ENCODE measurements at regions not wholly inside any gene's neighbourhood (a gene's known extent, or its start where the extent isn't known, plus 50 kb on each side); places are given as distances from the start of the nearest gene placed in this dataset.

DNA sequence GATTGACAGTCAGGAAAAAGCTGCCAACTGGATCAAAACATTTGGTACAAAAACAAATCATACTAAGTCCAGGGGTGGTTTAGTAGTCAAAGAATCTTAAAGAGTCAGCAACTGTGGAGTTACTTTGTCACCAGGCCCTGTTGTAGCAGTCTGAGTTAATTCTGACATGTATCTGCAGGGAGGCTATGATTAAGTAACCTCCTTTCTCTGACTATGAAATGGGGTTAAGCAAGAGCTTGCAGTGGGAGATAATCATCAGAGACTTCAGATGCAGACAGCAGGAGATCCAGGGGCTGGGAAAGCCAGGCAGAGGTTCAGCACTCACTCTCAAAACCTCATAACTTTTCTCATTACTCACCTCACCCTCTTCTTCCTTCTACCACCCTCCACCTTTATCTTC lies 99.2 kb upstream of the BTG3 start:
- Histone ChIP-seq H3K4me2 (ENCODE audit: control insufficient read depth, extremely low read depth, insufficient read depth, low read depth, low read length) (peak overlapping the region; percentile 6), H3K9me3 (ENCODE audit: control insufficient read depth, low read depth, low read length) (no peaks in the 10 kb centered on the region), H4K20me1 (ENCODE audit: control insufficient read depth, extremely low read depth, insufficient read depth, low read length) (no peaks in the 10 kb centered on the region), H3K4me1 (ENCODE audit: control insufficient read depth, extremely low read depth, insufficient read depth, low read length) (peaks cover 22% of the 10 kb centered on the region), H3K27ac (ENCODE audit: control insufficient read depth, insufficient read depth, low read length) (no peak overlapping the region), H3K27me3 (ENCODE audit: control insufficient read depth, extremely low read depth, insufficient read depth, low read length) (no peaks in the 10 kb centered on the region), H3K9ac (ENCODE audit: control insufficient read depth, extremely low read depth, insufficient read depth, low read length) (no peak overlapping the region), H3K79me2 (ENCODE audit: control insufficient read depth, insufficient read depth, low read length) (no peaks in the 10 kb centered on the region), H3K36me3 (ENCODE audit: control insufficient read depth in 2 of 2, extremely low read depth in 1 of 2, insufficient read depth in 2 of 2, low read length in 2 of 2) (no peaks in the 10 kb centered on the region), H3K9me1 (ENCODE audit: control insufficient read depth, extremely low read depth, insufficient read depth, low read length) (no peaks in the 10 kb centered on the region), H3K4me3 (ENCODE audit: control insufficient read depth in 2 of 3, extremely low read depth in 1 of 3, insufficient read depth in 2 of 3, low read depth in 1 of 3, low read length in 3 of 3) (no peak overlapping the region), H2AFZ (ENCODE audit: control insufficient read depth, low read length) (peak overlapping the region; percentile 73)
- peak; percentile 46 for FAIRE-seq
- dilution Hi-C loops (cut with MboI; ENCODE audit: extremely low pct_ligation_motif_present, low sequenced_read_pairs) = no loop called here
- TF ChIP-seq, protein P1, sequence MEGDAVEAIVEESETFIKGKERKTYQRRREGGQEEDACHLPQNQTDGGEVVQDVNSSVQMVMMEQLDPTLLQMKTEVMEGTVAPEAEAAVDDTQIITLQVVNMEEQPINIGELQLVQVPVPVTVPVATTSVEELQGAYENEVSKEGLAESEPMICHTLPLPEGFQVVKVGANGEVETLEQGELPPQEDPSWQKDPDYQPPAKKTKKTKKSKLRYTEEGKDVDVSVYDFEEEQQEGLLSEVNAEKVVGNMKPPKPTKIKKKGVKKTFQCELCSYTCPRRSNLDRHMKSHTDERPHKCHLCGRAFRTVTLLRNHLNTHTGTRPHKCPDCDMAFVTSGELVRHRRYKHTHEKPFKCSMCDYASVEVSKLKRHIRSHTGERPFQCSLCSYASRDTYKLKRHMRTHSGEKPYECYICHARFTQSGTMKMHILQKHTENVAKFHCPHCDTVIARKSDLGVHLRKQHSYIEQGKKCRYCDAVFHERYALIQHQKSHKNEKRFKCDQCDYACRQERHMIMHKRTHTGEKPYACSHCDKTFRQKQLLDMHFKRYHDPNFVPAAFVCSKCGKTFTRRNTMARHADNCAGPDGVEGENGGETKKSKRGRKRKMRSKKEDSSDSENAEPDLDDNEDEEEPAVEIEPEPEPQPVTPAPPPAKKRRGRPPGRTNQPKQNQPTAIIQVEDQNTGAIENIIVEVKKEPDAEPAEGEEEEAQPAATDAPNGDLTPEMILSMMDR (optimal IDR thresholded peaks at IDR 0.05 in 1 of 3, IDR thresholded peaks at IDR 0.05 in 1 of 3, conservative IDR thresholded peaks at IDR 0.05 in 1 of 3; ENCODE audit: extremely low read depth in 1 of 3, insufficient read depth in 2 of 3, low read length in 3 of 3) = no peak
- TF ChIP-seq EZH2 (IDR thresholded peaks at IDR 0.05; ENCODE audit: low read length) = no peak
- no peak for DNase-seq (ENCODE audit: low read depth, low spot score)

DNA sequence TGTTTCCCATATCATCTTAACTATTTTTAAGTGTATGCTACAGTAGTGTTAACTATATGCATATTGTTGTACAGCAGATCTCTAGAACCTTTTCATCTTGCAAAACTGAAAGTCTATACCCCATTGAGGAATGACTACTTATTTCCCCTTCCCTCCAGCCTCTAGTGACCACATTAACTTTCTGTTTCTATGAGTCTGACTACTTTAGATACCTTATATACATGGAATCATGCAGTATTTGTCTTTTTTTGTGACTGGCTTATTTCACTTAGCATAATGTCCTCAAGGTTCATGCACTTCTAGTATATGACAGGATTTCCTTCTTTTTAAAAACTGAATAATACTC lies 96.5 kb upstream of the BTG3 start:
- Histone ChIP-seq H2AFZ (ENCODE audit: control insufficient read depth, low read length) (peak overlapping the region; percentile 62), H3K79me2 (ENCODE audit: control insufficient read depth, insufficient read depth, low read length) (no peaks in the 10 kb centered on the region), H3K27me3 (ENCODE audit: control insufficient read depth, extremely low read depth, insufficient read depth, low read length) (no peaks in the 10 kb centered on the region), H3K4me3 (ENCODE audit: control insufficient read depth in 2 of 3, extremely low read depth in 1 of 3, insufficient read depth in 2 of 3, low read depth in 1 of 3, low read length in 3 of 3) (no peak overlapping the region), H3K36me3 (ENCODE audit: control insufficient read depth in 2 of 2, extremely low read depth in 1 of 2, insufficient read depth in 2 of 2, low read length in 2 of 2) (no peaks in the 10 kb centered on the region), H3K4me2 (ENCODE audit: control insufficient read depth, extremely low read depth, insufficient read depth, low read depth, low read length) (no peak overlapping the region), H3K9ac (ENCODE audit: control insufficient read depth, extremely low read depth, insufficient read depth, low read length) (no peak overlapping the region), H3K27ac (ENCODE audit: control insufficient read depth, insufficient read depth, low read length) (peak overlapping the region; percentile 67), H3K9me1 (ENCODE audit: control insufficient read depth, extremely low read depth, insufficient read depth, low read length) (no peaks in the 10 kb centered on the region), H3K9me3 (ENCODE audit: control insufficient read depth, low read depth, low read length) (no peaks in the 10 kb centered on the region), H4K20me1 (ENCODE audit: control insufficient read depth, extremely low read depth, insufficient read depth, low read length) (no peaks in the 10 kb centered on the region), H3K4me1 (ENCODE audit: control insufficient read depth, extremely low read depth, insufficient read depth, low read length) (peaks cover 22% of the 10 kb centered on the region)
- dilution Hi-C loops (cut with MboI; ENCODE audit: extremely low pct_ligation_motif_present, low sequenced_read_pairs) = no loop called here
- DNase-seq (ENCODE audit: low read depth, low spot score) (no peak), FAIRE-seq (no peak)
- TF ChIP-seq, protein P1 (optimal IDR thresholded peaks at IDR 0.05 in 1 of 3, IDR thresholded peaks at IDR 0.05 in 1 of 3, conservative IDR thresholded peaks at IDR 0.05 in 1 of 3; ENCODE audit: extremely low read depth in 1 of 3, insufficient read depth in 2 of 3, low read length in 3 of 3) = no peak
- TF ChIP-seq EZH2 (IDR thresholded peaks at IDR 0.05; ENCODE audit: low read length) = no peak

Measured in keratinocyte (primary cell).